ENCODE measurements at regions not wholly inside any gene's neighbourhood (a gene's known extent, or its start where the extent isn't known, plus 50 kb on each side); places are given as distances from the start of the nearest gene placed in this dataset.

DNA sequence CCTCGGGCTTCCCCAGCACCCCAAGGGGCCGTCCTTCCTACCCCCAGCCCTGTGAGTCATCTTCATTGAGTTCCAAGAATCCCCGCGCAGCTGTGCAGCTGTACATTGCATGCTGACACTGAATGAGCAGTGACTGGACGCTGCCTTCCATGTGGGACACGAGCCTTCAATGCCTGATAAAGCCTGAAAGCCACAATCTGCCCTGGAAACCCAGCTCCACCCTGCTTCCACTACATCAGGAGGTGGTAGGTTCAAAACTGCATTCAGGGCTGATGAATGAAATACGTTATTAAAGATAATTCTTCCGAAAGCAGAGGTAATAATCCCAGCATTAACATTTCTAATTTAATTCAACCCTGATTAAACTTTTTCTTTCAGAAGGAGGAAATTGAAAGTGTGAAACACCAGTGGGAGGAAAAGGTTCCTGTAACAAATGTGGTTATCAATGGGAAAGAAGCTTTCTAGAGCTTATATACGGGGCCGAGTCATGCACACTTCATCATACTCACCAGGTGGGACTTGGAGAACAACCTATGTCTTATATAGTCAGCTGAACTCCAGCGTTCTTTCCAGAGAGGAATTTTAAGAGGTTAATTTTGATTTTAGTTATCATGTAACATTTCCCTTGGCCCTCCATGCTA is 360.1 kb downstream of the LPIN1 start:
- H3K36me3 ChIP-seq (ENCODE audit: control insufficient read depth, insufficient read depth, low read length, severe bottlenecking), result no peaks in the 10 kb centered on the region
- DNase-seq (ENCODE audit: low read depth), result peak; percentile 97
- no peaks in the 10 kb centered on the region for H3K9me3 ChIP-seq (ENCODE audit: control insufficient read depth, low read length)
- no peak overlapping the region for H3K4me3 ChIP-seq (ENCODE audit: low read length)
- no peaks in the 10 kb centered on the region for H3K27me3 ChIP-seq (replicated peaks; ENCODE audit: control insufficient read depth, insufficient read depth, low read length)
- peaks cover 5% of the 10 kb centered on the region for H3K4me1 ChIP-seq (ENCODE audit: control insufficient read depth, insufficient read depth, low read length)
- H3K9ac ChIP-seq (ENCODE audit: low read length), result no peak overlapping the region

DNA sequence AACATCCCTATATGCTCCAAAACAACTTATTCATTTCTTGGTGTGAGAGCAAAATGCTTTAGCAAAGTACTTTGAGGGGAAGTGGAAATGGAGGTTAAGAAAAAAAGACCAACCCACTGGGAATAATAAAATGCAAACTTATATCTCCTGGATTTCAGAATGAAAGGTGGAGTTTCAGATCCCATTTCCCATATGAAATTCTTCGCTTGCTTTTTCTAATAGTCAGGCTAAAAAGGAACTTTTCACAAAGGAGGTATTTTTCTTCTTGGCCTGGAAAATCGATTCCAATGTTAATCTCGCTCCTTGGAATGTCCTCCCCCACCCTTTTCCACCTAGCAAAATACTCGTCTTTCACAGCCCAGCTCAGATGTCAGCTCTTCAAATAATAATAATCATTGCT is 360.9 kb downstream of the LPIN1 start:
- H3K36me3 ChIP-seq (ENCODE audit: control insufficient read depth, insufficient read depth, low read length, severe bottlenecking), result no peaks in the 10 kb centered on the region
- no peaks in the 10 kb centered on the region for H3K27me3 ChIP-seq (replicated peaks; ENCODE audit: control insufficient read depth, insufficient read depth, low read length)
- no peak for DNase-seq (ENCODE audit: low read depth)
- H3K9me3 ChIP-seq (ENCODE audit: control insufficient read depth, low read length), result no peaks in the 10 kb centered on the region
- H3K4me1 ChIP-seq (ENCODE audit: control insufficient read depth, insufficient read depth, low read length), result peaks cover 5% of the 10 kb centered on the region
- H3K4me3 ChIP-seq (ENCODE audit: low read length), result no peak overlapping the region
- no peak overlapping the region for H3K9ac ChIP-seq (ENCODE audit: low read length)

DNA sequence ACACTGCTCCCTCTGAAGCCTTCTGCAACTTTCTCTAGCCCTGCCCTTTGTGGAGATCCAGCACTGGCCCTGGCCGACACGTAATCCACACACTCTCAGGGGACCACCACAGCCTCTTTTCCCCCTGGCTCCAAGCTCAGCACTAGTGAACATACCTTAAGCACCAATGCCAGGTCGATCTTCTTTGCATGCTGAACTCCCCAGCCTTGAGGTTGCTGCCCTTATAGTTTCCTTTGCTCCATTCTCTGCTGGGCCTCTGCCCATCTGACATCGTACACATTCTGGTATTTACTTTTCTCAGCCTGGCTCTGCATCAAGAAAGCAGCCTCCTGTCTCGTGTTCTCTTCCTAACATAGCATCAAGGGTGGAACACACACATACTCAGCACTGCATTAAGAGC is 361.5 kb downstream of the LPIN1 start:
- H3K36me3 ChIP-seq (ENCODE audit: control insufficient read depth, insufficient read depth, low read length, severe bottlenecking), result no peaks in the 10 kb centered on the region
- H3K4me1 ChIP-seq (ENCODE audit: control insufficient read depth, insufficient read depth, low read length), result peaks cover 5% of the 10 kb centered on the region
- no peak overlapping the region for H3K9ac ChIP-seq (ENCODE audit: low read length)
- no peaks in the 10 kb centered on the region for H3K27me3 ChIP-seq (replicated peaks; ENCODE audit: control insufficient read depth, insufficient read depth, low read length)
- peak; percentile 58 for DNase-seq (ENCODE audit: low read depth)
- no peaks in the 10 kb centered on the region for H3K9me3 ChIP-seq (ENCODE audit: control insufficient read depth, low read length)
- H3K4me3 ChIP-seq (ENCODE audit: low read length), result no peak overlapping the region

DNA sequence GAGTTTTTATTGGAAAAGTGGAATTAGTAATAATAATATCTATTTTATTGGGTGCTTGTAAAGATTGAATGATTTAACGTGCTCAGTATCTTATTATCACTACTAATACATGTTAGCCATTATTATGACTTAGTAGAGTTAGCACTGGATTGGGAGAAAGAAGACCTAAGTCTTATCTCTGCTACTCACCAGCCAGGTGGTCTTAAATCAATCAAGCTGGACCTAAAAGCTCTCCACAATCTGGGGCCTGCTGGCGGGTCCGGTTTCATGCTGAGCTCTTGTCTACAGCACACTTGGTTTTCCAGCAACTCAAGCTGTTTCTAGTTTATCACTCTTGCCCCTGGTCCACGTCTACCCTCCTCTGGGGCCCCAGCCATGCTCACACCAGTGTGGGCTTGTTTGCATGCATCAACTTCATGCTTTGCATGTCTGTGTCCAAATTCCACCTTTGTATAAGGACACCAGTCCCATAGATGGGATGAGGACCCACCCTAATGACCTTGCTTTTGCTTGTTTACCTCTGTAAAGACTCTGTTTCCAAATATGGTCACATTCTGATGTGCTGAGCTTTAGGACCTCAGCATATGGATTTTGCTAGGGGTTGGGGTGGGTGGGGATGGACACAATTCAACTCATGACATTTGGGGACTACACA is 363.1 kb downstream of the LPIN1 start:
- no peak for DNase-seq (ENCODE audit: low read depth)
- no peaks in the 10 kb centered on the region for H3K36me3 ChIP-seq (ENCODE audit: control insufficient read depth, insufficient read depth, low read length, severe bottlenecking)

DNA sequence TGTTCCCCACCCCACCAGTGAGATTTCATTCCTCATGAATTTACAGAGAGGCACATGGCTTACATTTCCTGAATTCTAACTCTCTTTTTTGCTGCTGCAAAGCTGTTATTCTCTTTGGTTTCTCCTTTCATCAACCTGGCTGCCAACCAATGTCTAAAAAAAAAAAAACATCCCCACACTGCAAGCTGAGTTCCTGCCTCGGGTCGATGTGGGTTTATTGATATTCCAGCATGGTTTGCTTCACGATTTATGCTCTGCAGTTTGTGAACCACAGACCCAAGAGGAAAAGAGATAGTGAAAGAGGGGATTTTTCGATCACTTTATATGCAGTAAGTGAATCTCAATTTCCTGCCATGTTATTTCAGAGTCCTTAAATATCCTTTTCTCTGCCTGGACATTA is 363.6 kb downstream of the LPIN1 start:
- Histone ChIP-seq H3K36me3 (ENCODE audit: control insufficient read depth, insufficient read depth, low read length, severe bottlenecking) (no peaks in the 10 kb centered on the region), H3K4me1 (ENCODE audit: control insufficient read depth, insufficient read depth, low read length) (peaks cover 5% of the 10 kb centered on the region), H3K4me3 (ENCODE audit: low read length) (no peak overlapping the region), H3K27me3 (replicated peaks; ENCODE audit: control insufficient read depth, insufficient read depth, low read length) (no peaks in the 10 kb centered on the region), H3K9me3 (ENCODE audit: control insufficient read depth, low read length) (no peaks in the 10 kb centered on the region), H3K9ac (ENCODE audit: low read length) (no peak overlapping the region)
- peak; percentile 46 for DNase-seq (ENCODE audit: low read depth)

More for the DNA sequence above, 363.1 kb downstream of the LPIN1 start:
- H3K27me3 ChIP-seq (replicated peaks; ENCODE audit: control insufficient read depth, insufficient read depth, low read length), result no peaks in the 10 kb centered on the region
- no peak overlapping the region for H3K9ac ChIP-seq (ENCODE audit: low read length)
- no peaks in the 10 kb centered on the region for H3K9me3 ChIP-seq (ENCODE audit: control insufficient read depth, low read length)
- H3K4me1 ChIP-seq (ENCODE audit: control insufficient read depth, insufficient read depth, low read length), result peaks cover 5% of the 10 kb centered on the region
- H3K4me3 ChIP-seq (ENCODE audit: low read length), result no peak overlapping the region

DNA sequence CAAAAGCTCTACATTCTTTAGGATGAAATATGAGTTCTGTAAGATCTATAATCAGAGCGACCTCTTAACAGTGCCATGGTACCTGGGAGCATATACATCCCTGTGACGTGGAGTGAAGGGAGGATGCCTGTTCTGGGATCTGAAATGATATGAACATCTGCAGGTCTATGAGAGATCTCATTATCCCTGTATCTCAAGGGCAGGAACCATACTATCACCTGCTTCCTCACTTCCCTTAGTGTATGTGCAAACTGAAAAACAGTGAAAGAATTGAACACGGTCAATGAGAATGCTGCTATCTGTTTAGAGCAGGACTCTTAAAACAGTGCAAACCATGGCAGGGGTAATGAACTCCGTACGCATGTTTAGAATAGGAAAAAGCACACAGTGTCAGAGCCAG is 364.0 kb downstream of the LPIN1 start:
- no peak for DNase-seq (ENCODE audit: low read depth)
- H3K4me1 ChIP-seq (ENCODE audit: control insufficient read depth, insufficient read depth, low read length), result peaks cover 5% of the 10 kb centered on the region
- no peaks in the 10 kb centered on the region for H3K9me3 ChIP-seq (ENCODE audit: control insufficient read depth, low read length)
- H3K4me3 ChIP-seq (ENCODE audit: low read length), result no peak overlapping the region
- H3K9ac ChIP-seq (ENCODE audit: low read length), result no peak overlapping the region
- H3K36me3 ChIP-seq (ENCODE audit: control insufficient read depth, insufficient read depth, low read length, severe bottlenecking), result no peaks in the 10 kb centered on the region
- no peaks in the 10 kb centered on the region for H3K27me3 ChIP-seq (replicated peaks; ENCODE audit: control insufficient read depth, insufficient read depth, low read length)

DNA sequence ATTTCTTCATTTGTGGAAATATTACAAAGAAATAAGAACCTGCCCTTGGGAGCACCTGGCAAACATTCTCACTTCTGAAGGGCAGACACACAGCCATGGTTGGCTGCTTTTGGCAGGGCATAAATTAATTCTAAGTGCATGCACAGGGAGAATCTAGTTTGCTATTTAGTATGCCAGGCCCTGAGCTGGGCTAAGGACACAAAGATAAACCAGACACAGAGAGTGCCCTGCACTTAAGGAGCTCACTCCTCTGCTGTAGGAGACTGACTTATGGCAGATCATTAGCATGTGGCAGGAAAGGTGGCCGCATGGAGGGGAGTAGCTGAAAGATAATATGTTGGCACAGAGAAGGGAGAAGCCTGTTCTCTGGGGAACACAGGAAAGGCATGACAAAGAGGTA is 367.0 kb downstream of the LPIN1 start:
- Histone ChIP-seq H3K9ac (ENCODE audit: low read length) (no peak overlapping the region), H3K4me3 (ENCODE audit: low read length) (no peak overlapping the region), H3K27me3 (replicated peaks; ENCODE audit: control insufficient read depth, insufficient read depth, low read length) (no peaks in the 10 kb centered on the region), H3K4me1 (ENCODE audit: control insufficient read depth, insufficient read depth, low read length) (no peaks in the 10 kb centered on the region), H3K36me3 (ENCODE audit: control insufficient read depth, insufficient read depth, low read length, severe bottlenecking) (no peaks in the 10 kb centered on the region), H3K9me3 (ENCODE audit: control insufficient read depth, low read length) (no peaks in the 10 kb centered on the region)
- DNase-seq (ENCODE audit: low read depth), result no peak

DNA sequence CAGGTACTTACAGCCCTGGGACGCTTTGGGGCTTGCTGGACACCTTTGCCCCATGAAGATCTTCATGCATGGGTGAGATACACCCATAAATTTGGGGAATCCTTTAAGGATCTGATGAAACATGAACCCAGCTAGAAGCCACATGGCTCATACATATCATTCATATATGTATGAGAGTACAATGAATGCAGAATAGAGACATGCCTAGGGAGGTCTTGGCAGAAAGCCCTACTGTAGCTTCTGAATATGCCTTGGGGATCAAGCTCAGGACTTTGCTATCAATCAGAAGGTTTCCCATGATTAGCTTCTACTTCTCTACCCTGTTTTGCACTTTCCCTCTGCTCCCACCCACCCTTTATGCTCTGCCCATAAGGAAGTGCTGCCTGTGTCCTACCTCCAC is 368.4 kb downstream of the LPIN1 start:
- DNase-seq (ENCODE audit: low read depth), result no peak
- Histone ChIP-seq H3K9me3 (ENCODE audit: control insufficient read depth, low read length) (no peaks in the 10 kb centered on the region), H3K4me3 (ENCODE audit: low read length) (no peak overlapping the region), H3K4me1 (ENCODE audit: control insufficient read depth, insufficient read depth, low read length) (peaks cover 6% of the 10 kb centered on the region), H3K9ac (ENCODE audit: low read length) (no peak overlapping the region), H3K27me3 (replicated peaks; ENCODE audit: control insufficient read depth, insufficient read depth, low read length) (no peaks in the 10 kb centered on the region), H3K36me3 (ENCODE audit: control insufficient read depth, insufficient read depth, low read length, severe bottlenecking) (no peaks in the 10 kb centered on the region)

DNA sequence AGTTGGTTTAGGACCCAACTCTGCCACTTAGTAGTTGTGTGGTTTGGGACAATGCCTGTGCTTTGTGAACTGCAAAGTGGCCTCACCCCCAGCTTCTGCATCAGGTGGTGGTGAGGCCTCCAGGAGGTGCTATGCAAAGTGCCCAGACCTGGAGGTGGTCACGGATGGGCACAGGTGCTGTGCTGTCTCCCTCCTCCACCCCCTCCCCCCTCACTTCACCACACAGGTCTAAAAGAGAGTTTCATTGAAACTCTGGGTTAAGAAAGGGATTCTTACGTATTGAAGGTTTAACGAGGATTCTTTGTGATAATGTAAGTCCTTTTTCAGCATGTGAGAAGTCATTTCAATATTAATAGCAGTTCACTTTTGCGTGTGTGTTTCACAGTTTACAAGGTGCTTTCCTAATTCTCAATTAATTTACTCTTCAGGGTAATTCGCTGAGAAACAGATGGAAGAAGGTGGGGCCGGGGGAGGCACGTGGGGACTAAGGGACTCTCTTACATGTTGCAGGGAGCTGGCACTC is 369.9 kb downstream of the LPIN1 start:
- Histone ChIP-seq H3K9me3 (ENCODE audit: control insufficient read depth, low read length) (no peaks in the 10 kb centered on the region), H3K9ac (ENCODE audit: low read length) (no peak overlapping the region), H3K27me3 (replicated peaks; ENCODE audit: control insufficient read depth, insufficient read depth, low read length) (no peaks in the 10 kb centered on the region), H3K36me3 (ENCODE audit: control insufficient read depth, insufficient read depth, low read length, severe bottlenecking) (no peaks in the 10 kb centered on the region), H3K4me1 (ENCODE audit: control insufficient read depth, insufficient read depth, low read length) (peaks cover 17% of the 10 kb centered on the region), H3K4me3 (ENCODE audit: low read length) (no peak overlapping the region)
- DNase-seq (ENCODE audit: low read depth), result no peak

DNA sequence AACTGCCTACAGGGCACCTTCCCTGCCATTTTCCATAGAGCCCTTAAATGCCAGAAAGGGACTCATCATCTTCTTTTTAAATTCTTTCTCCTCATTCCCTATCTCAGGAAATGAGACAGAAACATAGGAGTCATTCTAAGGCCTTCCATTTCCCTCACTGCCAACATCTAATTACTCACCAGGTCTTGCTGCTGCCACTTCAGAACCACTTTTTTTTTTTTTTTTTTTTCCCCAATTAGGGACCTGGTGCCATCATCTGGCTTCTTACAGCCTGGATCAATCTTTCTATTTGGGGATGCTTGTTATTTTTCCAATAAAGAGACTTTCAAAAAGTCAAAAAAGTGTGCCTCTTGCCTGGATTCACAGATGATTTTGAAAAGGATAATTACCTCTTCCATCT is 373.4 kb downstream of the LPIN1 start:
- H3K9me3 ChIP-seq (ENCODE audit: control insufficient read depth, low read length), result no peaks in the 10 kb centered on the region
- H3K27me3 ChIP-seq (replicated peaks; ENCODE audit: control insufficient read depth, insufficient read depth, low read length), result no peaks in the 10 kb centered on the region
- no peak overlapping the region for H3K4me3 ChIP-seq (ENCODE audit: low read length)
- H3K9ac ChIP-seq (ENCODE audit: low read length), result no peak overlapping the region
- H3K4me1 ChIP-seq (ENCODE audit: control insufficient read depth, insufficient read depth, low read length), result peaks cover 17% of the 10 kb centered on the region
- DNase-seq (ENCODE audit: low read depth), result peak; percentile 21
- no peaks in the 10 kb centered on the region for H3K36me3 ChIP-seq (ENCODE audit: control insufficient read depth, insufficient read depth, low read length, severe bottlenecking)

DNA sequence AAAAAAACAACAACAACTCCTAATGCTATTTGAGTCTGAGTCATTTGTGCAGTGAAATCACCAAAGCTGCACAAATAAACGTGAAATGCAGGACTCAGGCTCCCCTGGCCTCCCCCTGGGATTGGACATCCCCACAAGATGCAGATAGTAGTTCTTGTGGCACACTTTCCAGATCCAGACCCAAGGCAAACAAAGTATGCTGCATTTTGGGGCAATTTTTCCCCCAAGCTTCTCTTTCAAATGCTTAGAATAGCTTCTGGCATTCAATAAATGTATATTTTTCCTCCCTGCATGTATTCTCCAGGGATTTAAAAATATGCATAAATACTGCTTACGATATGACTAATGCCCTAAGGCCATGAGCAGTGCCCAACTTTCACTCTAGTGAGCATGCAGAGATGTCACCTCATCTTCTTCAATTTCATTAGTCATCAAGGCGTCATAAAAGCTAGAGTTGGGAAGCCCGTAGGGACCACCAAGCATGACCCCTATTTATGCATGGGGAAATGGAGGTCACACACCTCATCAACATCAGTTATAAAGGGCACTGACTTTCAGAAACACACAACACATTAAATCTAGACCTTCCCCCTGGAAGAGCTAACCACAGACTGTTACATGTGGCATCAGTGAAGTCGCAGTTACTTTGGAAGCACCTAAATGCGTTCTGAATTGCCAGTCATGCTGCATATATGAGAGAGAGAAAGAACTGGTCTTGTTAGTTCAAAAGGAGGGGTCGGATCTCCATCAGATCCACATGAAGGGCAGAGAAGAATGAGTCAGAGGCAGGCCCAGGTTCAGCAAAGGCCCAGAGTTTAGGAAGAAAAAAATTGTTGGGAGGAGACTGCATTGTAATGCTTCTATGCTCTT is 374.1 kb downstream of the LPIN1 start:
- DNase-seq (ENCODE audit: low read depth), result peak; percentile 88

More for the DNA sequence above, 374.1 kb downstream of the LPIN1 start:
- Histone ChIP-seq H3K4me3 (ENCODE audit: low read length) (no peak overlapping the region), H3K36me3 (ENCODE audit: control insufficient read depth, insufficient read depth, low read length, severe bottlenecking) (no peaks in the 10 kb centered on the region), H3K27me3 (replicated peaks; ENCODE audit: control insufficient read depth, insufficient read depth, low read length) (no peaks in the 10 kb centered on the region), H3K9ac (ENCODE audit: low read length) (no peak overlapping the region), H3K4me1 (ENCODE audit: control insufficient read depth, insufficient read depth, low read length) (peaks cover 17% of the 10 kb centered on the region), H3K9me3 (ENCODE audit: control insufficient read depth, low read length) (no peaks in the 10 kb centered on the region)

Data from adipocyte (in vitro differentiated cells).